HepG2 (cell line): ENCODE measurements at regions not wholly inside any gene's neighbourhood (a gene's known extent, or its start where the extent isn't known, plus 50 kb on each side); places are given as distances from the start of the nearest gene placed in this dataset.

Source experiments
- FOXJ3 ChIP-seq: sonication (generic); formaldehyde crosslinking; IDR thresholded peaks from 2 replicates; pipeline ENCODE4 v1.4.0; 2020; ENCODE audit warnings: missing genetic modification reagents, mild to moderate bottlenecking, borderline replicate concordance
- HMGXB4 ChIP-seq, 2 experiments: sonication (generic) in 1 of 2; formaldehyde crosslinking in 1 of 2; IDR thresholded peaks; 2 replicates each; pipeline versions ENCODE4 v1.4.0 to v1.6.1; 2018 to 2020; ENCODE audit warnings: missing genetic modification reagents in 2 of 2, borderline replicate concordance in 1 of 2, low read depth in 1 of 2, mild to moderate bottlenecking in 1 of 2, missing biosample characterization in 1 of 2
- PRPF4 ChIP-seq: fragments of 200-400 bp; formaldehyde crosslinking; IDR thresholded peaks from 2 replicates; pipeline ENCODE4 v1.6.1; 2016; ENCODE audit warnings: low read length, low read depth; ENCODE audit not compliant: poor library complexity, severe bottlenecking
- U2AF2 ChIP-seq: fragments of 200-400 bp; formaldehyde crosslinking; IDR thresholded peaks from 2 replicates; pipeline ENCODE4 v1.6.1; 2017; ENCODE audit warnings: low read depth, mild to moderate bottlenecking, low read length
- ZBTB21 ChIP-seq: sonication (generic); formaldehyde crosslinking; IDR thresholded peaks from 2 replicates; pipeline ENCODE4 v1.4.0; 2020; ENCODE audit warnings: missing genetic modification reagents

GRCh38 chr9:119701651-119702050 is 332.4 kb upstream of the BRINP1 start:
- TF ChIP-seq HMGXB4 (CRISPR knock-in tag; IDR thresholded peaks at IDR 0.05; ENCODE audit: borderline replicate concordance in 1 of 2, low read depth in 1 of 2) (no peak), ZBTB21 (CRISPR knock-in tag) (no peak), U2AF2 (no peak), FOXJ3 (CRISPR knock-in tag) (no peak), PRPF4 (no peak)
